ENCODE measurements at regions not wholly inside any gene's neighbourhood (a gene's known extent, or its start where the extent isn't known, plus 50 kb on each side); places are given as distances from the start of the nearest gene placed in this dataset.

GRCh38 chr6:27687154-27688013, 214.5 kb upstream of the ZNF184 start:
- H3K4me1 Mint-ChIP-seq (ENCODE audit: low read depth, unreplicated experiment) = no peaks in the 10 kb centered on the region
- peaks cover 21% of the 10 kb centered on the region for H3K9me3 Mint-ChIP-seq (ENCODE audit: unreplicated experiment)
- peak overlapping the region; percentile 97 for H3K4me3 Mint-ChIP-seq (ENCODE audit: unreplicated experiment)
- peak; percentile 58 for TF ChIP-seq CTCF (IDR thresholded peaks at IDR 0.05; ENCODE audit: partially characterized antibody, unreplicated experiment)
- H3K36me3 Mint-ChIP-seq (ENCODE audit: unreplicated experiment) = no peaks in the 10 kb centered on the region
- H3K27ac Mint-ChIP-seq (ENCODE audit: unreplicated experiment) = peak overlapping the region; percentile 99
- DNase-seq = peak; percentile 95
- peaks cover 24% of the 10 kb centered on the region for H3K27me3 Mint-ChIP-seq (ENCODE audit: unreplicated experiment)

DNA sequence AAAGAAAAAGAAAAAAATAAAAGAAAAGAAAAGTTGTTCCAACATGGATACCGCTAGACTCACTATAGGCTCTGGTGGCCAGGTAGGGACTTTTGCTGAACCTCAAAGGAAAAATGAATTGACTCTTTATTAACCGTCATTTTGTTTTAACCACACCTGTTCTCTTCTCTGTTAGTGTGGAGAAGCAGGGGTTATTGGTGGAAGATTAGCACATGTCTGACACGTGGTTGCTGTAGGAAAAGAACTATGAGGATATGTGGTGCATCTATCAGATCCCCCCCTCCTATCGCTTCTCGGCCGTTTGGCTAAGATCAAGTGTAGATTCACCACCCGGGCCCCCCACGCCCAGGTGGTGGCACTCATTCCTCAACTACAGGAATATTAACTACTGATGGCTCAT, 212.4 kb upstream of the ZNF184 start:
- DNase-seq = no peak
- Mint-ChIP-seq H3K27ac (ENCODE audit: unreplicated experiment) (no peak overlapping the region), H3K9me3 (ENCODE audit: unreplicated experiment) (peaks cover 21% of the 10 kb centered on the region), H3K36me3 (ENCODE audit: unreplicated experiment) (peaks cover 4% of the 10 kb centered on the region), H3K4me3 (ENCODE audit: unreplicated experiment) (no peak overlapping the region), H3K27me3 (ENCODE audit: unreplicated experiment) (peaks cover 24% of the 10 kb centered on the region), H3K4me1 (ENCODE audit: low read depth, unreplicated experiment) (no peaks in the 10 kb centered on the region)
- TF ChIP-seq CTCF (IDR thresholded peaks at IDR 0.05; ENCODE audit: partially characterized antibody, unreplicated experiment) = no peak

- no peaks in the 10 kb centered on the region for H3K4me1 Mint-ChIP-seq (ENCODE audit: low read depth, unreplicated experiment)
- H3K27ac Mint-ChIP-seq (ENCODE audit: unreplicated experiment) = peak overlapping the region; percentile 43
- H3K4me3 Mint-ChIP-seq (ENCODE audit: unreplicated experiment) = no peak overlapping the region
- peaks cover 28% of the 10 kb centered on the region for H3K27me3 Mint-ChIP-seq (ENCODE audit: unreplicated experiment)
- TF ChIP-seq CTCF (IDR thresholded peaks at IDR 0.05; ENCODE audit: partially characterized antibody, unreplicated experiment) = no peak
- peaks cover 4% of the 10 kb centered on the region for H3K36me3 Mint-ChIP-seq (ENCODE audit: unreplicated experiment)
- peaks cover 21% of the 10 kb centered on the region for H3K9me3 Mint-ChIP-seq (ENCODE audit: unreplicated experiment)
- peak; percentile 59 for DNase-seq
These were observed 211.6 kb upstream of the ZNF184 start for GRCh38 chr6:27684264-27685211.

DNA sequence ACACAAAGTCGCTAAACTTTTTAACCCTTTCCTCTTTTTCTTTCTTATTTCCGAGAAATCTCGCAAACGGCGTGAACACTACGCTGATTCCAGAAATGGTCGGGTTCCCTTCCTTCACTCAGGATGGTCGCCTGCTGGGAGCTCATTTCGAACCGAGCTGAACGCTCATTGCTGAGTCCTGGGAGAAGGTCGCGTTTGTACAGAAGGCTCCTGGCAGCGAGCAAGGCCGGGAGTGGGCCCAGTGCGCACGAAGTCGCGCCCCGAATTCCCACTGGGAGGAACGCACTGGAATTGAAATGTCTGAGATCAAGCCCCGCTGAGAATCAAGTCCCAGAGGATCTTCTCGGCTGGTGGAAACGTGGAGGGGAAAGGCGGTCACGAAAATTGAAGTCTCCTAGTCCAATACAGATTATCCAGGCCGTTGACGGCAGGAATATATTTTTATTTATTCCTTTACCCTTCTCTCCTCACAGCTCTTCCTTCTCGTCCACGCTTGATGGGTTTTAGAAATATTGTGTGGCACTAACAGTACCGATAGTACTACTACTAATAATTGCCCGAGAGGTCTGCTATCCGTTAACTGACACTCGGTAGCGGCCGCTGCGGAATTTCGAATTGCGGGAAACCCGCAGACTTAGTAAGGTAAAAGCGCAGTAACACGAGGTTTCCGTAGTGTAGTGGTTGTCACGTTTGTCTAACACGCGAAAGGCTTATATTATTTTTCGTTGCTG, 207.2 kb upstream of the ZNF184 start:
- H3K9me3 Mint-ChIP-seq (ENCODE audit: unreplicated experiment) = peaks cover 5% of the 10 kb centered on the region
- peaks cover 4% of the 10 kb centered on the region for H3K36me3 Mint-ChIP-seq (ENCODE audit: unreplicated experiment)
- H3K27ac Mint-ChIP-seq (ENCODE audit: unreplicated experiment) = no peak overlapping the region
- H3K4me3 Mint-ChIP-seq (ENCODE audit: unreplicated experiment) = peak overlapping the region; percentile 79
- no peak for TF ChIP-seq CTCF (IDR thresholded peaks at IDR 0.05; ENCODE audit: partially characterized antibody, unreplicated experiment)
- no peaks in the 10 kb centered on the region for H3K4me1 Mint-ChIP-seq (ENCODE audit: low read depth, unreplicated experiment)
- no peak for DNase-seq
- H3K27me3 Mint-ChIP-seq (ENCODE audit: unreplicated experiment) = peaks cover 12% of the 10 kb centered on the region

Data from glutamatergic neuron (in vitro differentiated cells).